Right cardiac atrium (tissue), 5 donors: ENCODE measurements at regions not wholly inside any gene's neighbourhood (a gene's known extent, or its start where the extent isn't known, plus 50 kb on each side); places are given as distances from the start of the nearest gene placed in this dataset.

Experiments
- ATAC-seq, 2 donors: fragments of 200-7000 bp; cut with Tn5 transposase; one replicate each; pipeline versions ENCODE4 v1.8.0 to v1.9.1; 2020; ENCODE audit warnings: moderate library complexity in 2 of 2, mild to moderate bottlenecking in 1 of 2
- DNase-seq, 3 donors: peaks; one replicate each; pipeline ENCODE4 v3.0.0-alpha.2; 2020
- H3K27ac ChIP-seq: one replicate; pipeline ENCODE4 v1.5.1; 2013; ENCODE audit warnings: mild to moderate bottlenecking, low read length, control low read depth, moderate library complexity
- H3K27me3 ChIP-seq: one replicate; pipeline ENCODE4 v1.6.1; 2013; ENCODE audit not compliant: control insufficient read depth, insufficient read depth
- H3K4me1 ChIP-seq: one replicate; pipeline ENCODE4 v1.6.1; 2013; ENCODE audit warnings: low read length; ENCODE audit not compliant: control insufficient read depth, insufficient read depth
- H3K4me3 ChIP-seq: one replicate; pipeline ENCODE4 v1.5.1; 2013; ENCODE audit warnings: low read length, control low read depth
- H3K9me3 ChIP-seq: one replicate; pipeline ENCODE4 v1.6.1; 2013; ENCODE audit warnings: low read length; ENCODE audit not compliant: control insufficient read depth
- WGBS: extraction: QIAGEN DNeasy Blood & Tissue Kit; methylation state at CpG from one replicate; pipeline ENCODE4 v1.1.7; 2013; 5-methylcytosine and 5-hydroxymethylcytosine counted together
- intact Hi-C, 4 donors: fragments of 100-400 bp; cut with DNase I; formaldehyde crosslinking; loops; one replicate each; pipeline versions ENCODE4 v1.11.0 to v1.14.0; 2022 to 2023
- donor health status: healthy with polysubstance abuse.
- donor health status: DM: no; HTN: yes; CAD: no.
- donor health status: DM: no; HTN: no; CAD: no.
- donor health status: DM: no; HTN: yes; CAD: no; lungs with severe emphysema.
- donor health status: DM: yes; HTN: yes; CAD: no.

DNA sequence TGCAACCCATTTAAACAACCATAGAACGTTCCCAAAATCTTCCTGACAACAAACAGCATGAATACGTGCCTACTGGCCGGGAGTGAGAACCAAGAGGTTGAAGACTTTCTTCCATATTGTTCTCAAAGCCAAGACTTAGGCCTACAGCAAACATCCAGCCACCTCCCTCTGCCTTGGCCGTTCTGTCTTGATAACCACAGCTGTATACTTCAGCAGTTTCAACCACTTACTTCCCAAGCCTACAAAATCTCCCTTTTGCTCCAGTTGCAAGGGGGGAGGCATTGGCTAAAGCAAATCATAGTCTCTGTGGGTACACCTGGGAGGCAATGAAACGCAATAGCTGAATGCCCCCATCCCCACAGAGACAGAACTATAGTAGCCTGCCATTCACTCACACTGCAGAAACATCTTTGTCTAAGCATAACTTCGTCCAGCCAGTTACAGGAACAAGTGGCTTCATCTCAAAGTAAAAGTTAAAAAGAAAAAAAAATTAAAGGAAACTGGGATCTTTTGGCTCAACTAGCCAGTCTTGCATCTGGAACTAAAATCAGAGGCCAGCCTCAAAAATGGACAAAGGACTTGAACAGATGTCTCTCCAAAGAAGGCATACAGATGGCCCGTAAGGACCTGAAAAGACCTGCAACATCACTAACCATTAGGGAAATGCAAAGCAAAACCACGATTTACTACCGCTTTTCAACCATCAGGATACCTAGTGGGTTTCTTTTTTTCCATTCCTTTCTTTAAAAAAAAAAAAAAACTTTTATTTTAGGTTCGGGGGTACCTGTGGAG, 186.0 kb downstream of the PSMG1 start:
- ATAC-seq (no peak), DNase-seq (no peak)
- intact Hi-C loops, result loop anchor here in 1 of 4 donors (10.0 kb wide), 1 partner anchor 192 kb away; the partner anchor contains the start of gene ETS2
- WGBS, result 67% methylated on average over 10 of the region's 10 CpGs
- Histone ChIP-seq H3K27me3 (no peaks in the 10 kb centered on the region), H3K4me1 (peaks cover 16% of the 10 kb centered on the region), H3K9me3 (no peaks in the 10 kb centered on the region), H3K27ac (peak overlapping the region; percentile 30), H3K4me3 (no peak overlapping the region)

DNA sequence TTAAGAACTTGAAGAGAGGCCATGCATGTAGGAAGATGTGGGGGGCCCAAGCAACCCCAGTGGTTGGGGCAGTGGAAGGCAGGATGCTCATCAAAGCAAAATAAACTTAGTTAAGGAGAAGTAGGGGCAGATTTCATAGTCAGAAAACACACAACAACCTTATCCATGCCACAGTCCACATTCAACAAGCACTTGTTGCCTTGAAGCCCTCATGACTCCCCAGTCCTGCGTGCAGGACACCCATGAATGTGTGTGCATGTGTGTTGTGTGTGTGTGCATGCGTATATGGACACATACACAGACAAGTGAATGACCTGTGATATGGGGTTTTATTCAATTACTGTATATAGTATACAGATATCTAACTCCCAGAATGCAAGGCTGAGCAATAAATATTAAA, 186.9 kb downstream of the PSMG1 start:
- DNase-seq (no peak), ATAC-seq (no peak)
- no peak overlapping the region for H3K4me3 ChIP-seq
- no peak overlapping the region for H3K27ac ChIP-seq
- 93% methylated on average over 2 of the region's 2 CpGs for WGBS
- peaks cover 17% of the 10 kb centered on the region for H3K4me1 ChIP-seq
- no peaks in the 10 kb centered on the region for H3K27me3 ChIP-seq
- H3K9me3 ChIP-seq, result no peaks in the 10 kb centered on the region
- intact Hi-C loops, result loop anchor here in 1 of 4 donors (10.0 kb wide), 1 partner anchor 192 kb away; the partner anchor contains the start of gene ETS2

DNA sequence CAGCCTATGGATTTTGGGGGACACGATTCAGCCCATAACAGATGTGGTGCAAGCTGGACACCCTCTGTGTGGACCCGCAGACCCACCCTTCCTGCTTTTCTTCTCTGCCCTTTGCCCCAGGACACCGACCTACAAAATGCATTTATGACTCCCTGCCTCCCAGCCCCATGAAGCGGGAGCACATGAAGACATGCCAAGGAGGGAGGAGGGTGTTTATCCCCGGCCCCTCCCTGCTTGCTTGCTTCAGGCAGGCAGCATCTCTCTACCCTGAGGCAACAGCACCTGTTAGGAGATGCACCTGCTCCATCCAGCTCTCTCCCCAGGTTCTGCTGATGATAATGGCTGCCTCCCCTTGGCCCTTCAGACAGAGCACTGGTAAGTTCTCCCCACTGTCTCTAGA, 187.5 kb downstream of the PSMG1 start:
- ATAC-seq (no peak), DNase-seq (peak in 1 of 3 donors; percentile 30)
- Histone ChIP-seq H3K27me3 (no peaks in the 10 kb centered on the region), H3K9me3 (no peaks in the 10 kb centered on the region), H3K4me1 (peaks cover 13% of the 10 kb centered on the region), H3K4me3 (no peak overlapping the region), H3K27ac (no peak overlapping the region)
- 83% methylated on average over 5 of the region's 5 CpGs for WGBS
- intact Hi-C loops, result loop anchor here in 1 of 4 donors (10.0 kb wide), 1 partner anchor 191 kb away; the partner anchor contains the start of gene ETS2

DNA sequence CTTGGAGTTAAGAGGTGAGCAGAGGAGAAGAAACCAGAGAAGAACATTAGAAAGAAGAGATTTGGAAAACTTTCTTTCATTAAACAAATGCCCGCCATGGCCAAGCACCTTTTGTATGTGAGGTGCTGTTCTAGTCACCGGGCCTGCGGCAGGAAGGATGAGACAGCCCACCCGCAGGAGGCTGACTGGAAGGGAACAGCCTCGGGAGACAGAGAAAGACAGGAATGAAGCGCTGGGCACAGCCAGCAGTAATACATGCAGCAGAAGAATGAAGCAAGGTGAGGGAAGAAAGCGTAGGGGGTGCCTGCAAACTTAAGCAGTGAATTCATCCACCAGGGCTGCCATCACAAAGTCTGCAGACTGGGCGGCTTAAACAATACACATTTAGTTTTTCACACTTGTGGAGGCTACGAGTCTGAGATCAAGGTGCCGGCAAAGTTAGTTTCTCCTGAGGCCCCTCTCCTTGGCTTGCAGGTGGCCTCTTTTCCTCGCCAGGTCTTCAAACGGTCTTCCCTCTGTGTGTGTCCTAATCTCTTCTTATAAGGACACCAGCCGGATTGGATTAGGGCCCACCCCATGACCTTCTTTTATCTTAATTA, 188.1 kb downstream of the PSMG1 start:
- Histone ChIP-seq H3K27me3 (no peaks in the 10 kb centered on the region), H3K4me3 (no peak overlapping the region), H3K4me1 (peaks cover 9% of the 10 kb centered on the region), H3K9me3 (no peaks in the 10 kb centered on the region), H3K27ac (no peak overlapping the region)
- intact Hi-C loops, result loop anchor here in 1 of 4 donors (10.0 kb wide), 1 partner anchor 190 kb away; the partner anchor contains the start of gene ETS2
- 83% methylated on average over 13 of the region's 13 CpGs for WGBS
- ATAC-seq, result no peak
- no peak for DNase-seq

DNA sequence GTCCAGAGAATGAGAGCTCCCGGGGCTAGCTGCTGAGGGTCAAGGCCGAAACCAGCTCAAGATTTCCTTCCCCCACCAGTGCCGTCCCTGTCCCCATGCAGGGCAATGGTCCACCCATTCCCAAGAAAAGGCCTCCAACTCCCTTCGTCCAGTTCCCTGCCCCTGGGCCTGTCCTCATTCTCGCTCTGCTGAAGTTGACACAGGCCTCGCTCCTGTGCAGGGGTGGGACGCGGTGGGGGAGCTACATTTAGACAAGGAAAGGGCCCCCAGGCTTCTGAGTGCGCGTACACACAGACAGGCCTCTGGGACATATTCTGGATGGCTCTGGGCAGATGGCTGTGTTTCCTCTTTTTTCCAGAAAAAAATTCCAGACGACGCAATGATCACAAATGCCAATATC, 188.3 kb downstream of the ETS2 start:
- H3K4me3 ChIP-seq, result no peak overlapping the region
- peaks cover 13% of the 10 kb centered on the region for H3K4me1 ChIP-seq
- DNase-seq (no peak), ATAC-seq (no peak)
- H3K27ac ChIP-seq, result peak overlapping the region; percentile 37
- intact Hi-C loops, result loop anchor here in 2 of 4 donors (5.0 to 10.0 kb wide), 2 partner anchors 82 to 189 kb away; partner anchors contain the start of gene ETS2 (in 1 of the 2)
- H3K27me3 ChIP-seq, result no peaks in the 10 kb centered on the region
- 57% methylated on average over 12 of the region's 12 CpGs for WGBS
- no peaks in the 10 kb centered on the region for H3K9me3 ChIP-seq

DNA sequence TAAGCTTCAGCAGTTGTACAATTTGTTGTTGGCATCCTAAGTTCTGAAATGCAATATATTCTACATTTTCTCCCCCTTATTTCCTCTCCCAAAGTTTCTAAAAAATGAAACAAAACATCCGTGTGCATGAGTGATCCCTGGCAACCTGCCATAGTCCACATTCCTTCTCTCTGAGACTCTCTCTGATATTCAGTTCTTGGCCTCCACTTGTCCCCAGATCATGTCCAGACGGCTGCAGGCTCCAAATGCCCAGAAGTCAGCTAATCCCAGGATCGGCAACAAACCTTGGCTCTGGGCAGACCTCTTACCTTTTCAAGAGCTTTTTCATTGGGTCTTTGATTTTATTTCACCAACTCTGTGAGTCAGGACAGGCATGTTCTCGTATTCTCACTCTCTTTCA, 187.8 kb downstream of the ETS2 start:
- Histone ChIP-seq H3K9me3 (no peaks in the 10 kb centered on the region), H3K27ac (peak overlapping the region; percentile 37), H3K4me3 (no peak overlapping the region), H3K27me3 (no peaks in the 10 kb centered on the region), H3K4me1 (peaks cover 13% of the 10 kb centered on the region)
- intact Hi-C loops, result loop anchor here in 2 of 4 donors (5.0 to 10.0 kb wide), 2 partner anchors 81 to 189 kb away; partner anchors contain the start of gene ETS2 (in 1 of the 2)
- 19% methylated on average over 4 of the region's 4 CpGs for WGBS
- peak; percentile 66 to 73 for ATAC-seq
- peak; percentile 68 to 74 (median 73) for DNase-seq

DNA sequence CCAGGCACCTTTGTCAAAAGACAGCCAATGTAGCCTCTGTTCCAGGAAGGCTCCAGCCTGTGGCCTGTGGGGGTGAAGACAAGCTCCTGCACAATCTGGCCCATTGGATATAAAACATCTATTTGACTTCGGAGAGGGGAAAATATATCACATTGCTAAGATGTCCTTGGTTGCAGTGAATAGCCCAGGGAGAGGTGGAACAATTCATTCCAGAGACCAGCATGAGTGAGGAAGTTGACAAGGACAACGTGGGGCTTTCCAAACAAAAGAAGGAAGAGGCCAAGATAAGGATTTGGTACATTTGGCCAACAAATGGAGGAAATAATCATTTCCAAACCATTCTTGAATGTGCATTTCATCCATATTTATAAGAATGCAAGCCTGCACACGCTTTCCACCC, 187.0 kb downstream of the ETS2 start:
- DNase-seq, result no peak
- Histone ChIP-seq H3K4me1 (peaks cover 13% of the 10 kb centered on the region), H3K27ac (peak overlapping the region; percentile 80), H3K27me3 (no peaks in the 10 kb centered on the region), H3K4me3 (no peak overlapping the region), H3K9me3 (no peaks in the 10 kb centered on the region)
- intact Hi-C loops, result loop anchor here in 2 of 4 donors (5.0 to 10.0 kb wide), 2 partner anchors 80 to 188 kb away; partner anchors contain the start of gene ETS2 (in 1 of the 2)
- ATAC-seq, result peak; percentile 63 to 83
- WGBS, result 43% methylated on average over 3 of the region's 3 CpGs

DNA sequence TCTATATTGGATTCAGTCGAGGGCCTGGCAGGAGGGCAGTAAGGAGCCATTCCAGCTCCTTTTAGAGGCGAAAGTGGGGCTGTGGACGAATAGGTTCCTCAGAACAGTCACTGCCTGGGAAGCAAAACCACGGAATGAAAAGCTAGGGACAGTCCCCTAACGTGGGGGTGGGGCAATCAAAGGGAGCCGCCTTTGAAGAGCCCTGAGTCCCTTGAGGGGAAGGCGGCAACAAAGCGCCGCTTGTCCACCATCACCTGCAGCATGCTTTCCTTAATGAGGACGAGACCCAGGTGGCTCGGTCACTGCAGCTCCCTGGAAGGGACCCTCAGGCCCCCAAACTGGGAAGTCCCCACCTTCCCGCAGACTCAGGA, 184.7 kb downstream of the ETS2 start:
- peaks cover 17% of the 10 kb centered on the region for H3K4me1 ChIP-seq

DNA sequence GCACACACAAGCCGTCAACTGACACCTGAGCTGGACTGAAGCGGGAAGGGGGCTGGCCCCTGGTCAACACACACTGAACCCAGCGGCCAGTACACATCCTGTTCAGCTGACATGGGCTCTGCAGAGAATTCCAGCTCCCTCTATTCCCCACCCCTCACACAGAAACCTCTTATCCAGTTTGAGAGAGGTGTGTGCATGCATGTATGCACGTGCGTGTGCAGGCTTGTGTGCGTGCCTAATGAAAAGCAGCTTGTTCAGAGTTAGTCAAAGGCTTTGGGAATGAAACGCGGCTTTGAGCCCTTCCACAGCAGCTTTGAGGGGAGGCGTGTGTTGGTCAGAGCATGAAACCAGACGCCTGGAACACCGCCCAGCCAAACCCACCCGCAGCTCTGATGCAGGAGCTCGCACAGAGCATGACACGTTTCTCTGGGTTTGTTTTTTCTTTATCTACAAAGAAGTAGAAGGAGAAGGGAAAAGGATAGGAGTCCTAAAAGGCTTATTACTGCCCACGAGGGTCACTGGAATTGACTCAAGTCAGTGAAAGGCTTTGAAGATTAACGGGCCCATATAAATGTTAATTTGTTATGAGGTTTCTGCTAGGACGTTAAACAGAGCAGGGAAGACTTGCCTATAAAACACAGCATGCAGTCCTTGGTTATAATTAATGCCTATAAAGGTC, 184.2 kb downstream of the ETS2 start:
- Histone ChIP-seq H3K9me3 (no peaks in the 10 kb centered on the region), H3K27ac (peak overlapping the region; percentile 11), H3K27me3 (no peaks in the 10 kb centered on the region), H3K4me3 (no peak overlapping the region), H3K4me1 (peaks cover 21% of the 10 kb centered on the region)
- DNase-seq (peak in 2 of 3 donors; percentile 74 to 79), ATAC-seq (peak; percentile 19 to 35)
- intact Hi-C loops, result loop anchor here in 2 of 4 donors (5.0 to 10.0 kb wide), 2 partner anchors 78 to 185 kb away; partner anchors contain the start of gene ETS2 (in 1 of the 2)
- 15% methylated on average over 17 of the region's 17 CpGs for WGBS

More for the DNA sequence above, 184.7 kb downstream of the ETS2 start:
- H3K27me3 ChIP-seq, result no peaks in the 10 kb centered on the region
- WGBS, result 56% methylated on average over 12 of the region's 12 CpGs
- no peak overlapping the region for H3K4me3 ChIP-seq
- intact Hi-C loops, result loop anchor here in 2 of 4 donors (5.0 to 10.0 kb wide), 2 partner anchors 78 to 186 kb away; partner anchors contain the start of gene ETS2 (in 1 of the 2)
- DNase-seq (no peak), ATAC-seq (no peak)
- peak overlapping the region; percentile 11 for H3K27ac ChIP-seq
- H3K9me3 ChIP-seq, result no peaks in the 10 kb centered on the region

DNA sequence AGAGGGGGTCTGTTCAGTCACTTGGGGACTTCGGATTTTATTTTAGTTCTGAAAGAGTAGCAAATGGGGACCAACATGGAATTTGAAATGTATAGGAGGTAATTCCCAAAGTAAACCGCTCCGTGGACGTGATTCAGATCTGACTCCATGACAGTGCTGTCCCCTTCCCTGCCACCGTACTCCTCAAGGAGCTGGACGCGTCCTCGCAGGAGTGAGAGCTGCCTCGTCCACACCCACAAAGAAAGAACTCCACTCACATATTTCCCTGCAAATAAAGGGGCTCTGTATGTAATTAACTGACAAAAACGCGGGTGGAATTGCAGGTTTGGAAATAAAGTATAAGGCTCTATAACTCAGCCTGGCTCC, 183.6 kb downstream of the ETS2 start:
- no peak overlapping the region for H3K27ac ChIP-seq
- H3K4me1 ChIP-seq, result peaks cover 21% of the 10 kb centered on the region
- no peaks in the 10 kb centered on the region for H3K27me3 ChIP-seq
- DNase-seq, result no peak
- WGBS, result 59% methylated on average over 11 of the region's 11 CpGs
- no peaks in the 10 kb centered on the region for H3K9me3 ChIP-seq
- no peak overlapping the region for H3K4me3 ChIP-seq
- no peak for ATAC-seq
- intact Hi-C loops, result no loop called here
